Muscle of leg (tissue), 3 donors: ENCODE measurements at regions not wholly inside any gene's neighbourhood (a gene's known extent, or its start where the extent isn't known, plus 50 kb on each side); places are given as distances from the start of the nearest gene placed in this dataset.
A peak's percentile ranks its signal among the peaks of the same experiment; 100 is the strongest.

ENCODE experiments used
- DNase-seq: peaks from one replicate; pipeline ENCODE4 v3.0.0; 2013
- H3K27ac ChIP-seq: one replicate; pipeline ENCODE4 v1.5.1; 2013; ENCODE audit warnings: mild to moderate bottlenecking, low read length, control low read depth
- H3K27me3 ChIP-seq: one replicate; pipeline ENCODE4 v1.6.1; 2013; ENCODE audit warnings: low read length; ENCODE audit not compliant: control insufficient read depth, insufficient read depth
- H3K36me3 ChIP-seq: one replicate; pipeline ENCODE4 v1.6.1; 2013; ENCODE audit warnings: low read length; ENCODE audit not compliant: control insufficient read depth, insufficient read depth
- H3K4me1 ChIP-seq: one replicate; pipeline ENCODE4 v1.6.1; 2013; ENCODE audit warnings: low read length; ENCODE audit not compliant: control insufficient read depth, insufficient read depth
- H3K4me3 ChIP-seq: one replicate; pipeline ENCODE4 v1.5.1; 2013; ENCODE audit warnings: low read length, control low read depth
- H3K9me3 ChIP-seq: replicated peaks from 2 replicates; pipeline ENCODE4 v1.6.1; 2013; ENCODE audit warnings: low read depth, low read length; ENCODE audit not compliant: control insufficient read depth
- WGBS: methylation state at CpG from one replicate; pipeline ENCODE4 v1.1.5; 2013; ENCODE audit warnings: missing lambda C conversion rate; ENCODE audit not compliant: insufficient coverage; 5-methylcytosine and 5-hydroxymethylcytosine counted together

DNA sequence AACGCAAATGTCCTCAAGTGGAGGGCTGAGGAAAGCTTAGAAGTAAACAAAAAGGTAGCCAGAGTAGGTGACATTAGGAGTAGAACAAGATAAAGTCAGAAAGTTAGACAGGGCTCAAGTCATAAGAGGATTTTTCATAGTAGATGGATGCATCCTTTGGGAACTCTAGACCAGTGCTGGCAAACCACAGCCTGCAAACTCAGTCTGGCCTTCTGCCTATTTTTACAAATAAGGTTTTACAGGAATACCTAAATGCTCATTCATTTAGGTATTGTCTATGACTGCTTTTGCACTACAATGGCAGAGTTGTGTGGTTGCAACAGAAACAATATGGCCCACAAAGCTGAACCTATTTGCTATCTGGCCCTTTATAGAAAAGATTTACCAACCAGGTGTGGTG is 116.0 kb upstream of the HMHB1 start:
- Histone ChIP-seq H3K27me3 (no peaks in the 10 kb centered on the region), H3K36me3 (no peaks in the 10 kb centered on the region), H3K27ac (no peak overlapping the region), H3K4me3 (no peak overlapping the region), H3K9me3 (no peaks in the 10 kb centered on the region), H3K4me1 (peaks cover 13% of the 10 kb centered on the region)
- no peak for DNase-seq
- WGBS, result 88% methylated on average over 1 of the region's 1 CpG

- DNase-seq, result no peak
- no peaks in the 10 kb centered on the region for H3K27me3 ChIP-seq
- H3K27ac ChIP-seq, result no peak overlapping the region
- H3K36me3 ChIP-seq, result no peaks in the 10 kb centered on the region
- 90% methylated on average over 2 of the region's 7 CpGs for WGBS
- no peak overlapping the region for H3K4me3 ChIP-seq
- H3K9me3 ChIP-seq, result no peaks in the 10 kb centered on the region
- H3K4me1 ChIP-seq, result peaks cover 13% of the 10 kb centered on the region
Measured at GRCh38 chr5:143695244-143695864, 116.6 kb upstream of the HMHB1 start.

DNA sequence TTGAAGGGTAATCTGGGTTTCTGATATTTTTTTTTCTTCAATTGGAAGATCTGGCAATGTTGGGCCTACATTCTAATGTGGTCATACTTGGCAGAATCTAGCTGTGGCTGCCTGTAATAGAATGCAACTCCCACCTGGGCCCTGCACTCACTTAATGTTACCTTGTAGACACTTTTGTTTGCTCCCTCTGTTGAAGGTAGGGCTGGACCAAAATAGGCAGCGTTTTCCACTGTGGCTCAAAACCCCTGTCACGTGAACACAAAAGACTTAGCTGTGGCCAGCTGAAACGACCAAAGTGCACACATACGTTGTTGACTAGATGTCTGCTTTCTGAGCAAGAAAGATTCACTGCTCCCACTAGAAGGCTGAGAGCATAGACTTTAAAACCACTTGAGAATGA is 117.6 kb upstream of the HMHB1 start:
- DNase-seq, result peak; percentile 48
- H3K27ac ChIP-seq, result peak overlapping the region; percentile 78
- 44% methylated on average over 4 of the region's 4 CpGs for WGBS
- no peaks in the 10 kb centered on the region for H3K27me3 ChIP-seq
- H3K4me1 ChIP-seq, result peaks cover 13% of the 10 kb centered on the region
- H3K4me3 ChIP-seq, result no peak overlapping the region
- H3K36me3 ChIP-seq, result no peaks in the 10 kb centered on the region
- peaks cover under 1% of the 10 kb centered on the region for H3K9me3 ChIP-seq

DNA sequence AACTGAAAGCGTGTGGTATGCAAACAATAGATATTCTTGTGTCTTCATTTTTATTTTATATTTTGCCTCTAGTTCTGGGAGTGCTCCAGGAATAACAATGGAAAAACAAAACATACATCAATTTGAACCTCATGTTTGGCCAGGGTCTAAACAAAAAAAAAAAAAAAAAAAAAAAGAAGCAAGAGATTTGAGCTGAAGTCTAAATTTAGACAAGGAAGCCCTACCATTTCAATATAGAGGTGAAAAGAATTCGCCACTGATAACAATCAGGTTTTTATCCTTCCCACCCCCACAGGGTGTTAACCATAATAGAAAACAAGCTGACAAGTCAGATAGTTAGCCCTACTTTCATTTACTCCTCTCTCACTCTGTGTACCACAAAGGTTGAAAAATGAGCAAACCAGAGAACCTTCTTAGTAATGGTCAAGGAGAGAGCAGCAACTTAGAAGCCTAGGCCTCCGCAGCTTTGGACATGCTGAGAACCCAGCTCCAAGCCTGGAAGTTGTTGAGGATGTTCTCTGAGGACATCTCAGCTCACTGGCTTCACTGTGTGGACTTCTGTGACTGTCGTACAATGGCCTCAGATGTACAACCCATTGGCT is 118.2 kb upstream of the HMHB1 start:
- no peaks in the 10 kb centered on the region for H3K36me3 ChIP-seq
- H3K4me3 ChIP-seq, result no peak overlapping the region
- no peaks in the 10 kb centered on the region for H3K27me3 ChIP-seq
- peaks cover 3% of the 10 kb centered on the region for H3K9me3 ChIP-seq
- H3K4me1 ChIP-seq, result peaks cover 13% of the 10 kb centered on the region
- 79% methylated on average over 2 of the region's 4 CpGs for WGBS
- peak; percentile 94 for DNase-seq
- peak overlapping the region; percentile 78 for H3K27ac ChIP-seq

GRCh38 chr5:143692342-143692741 is 119.6 kb upstream of the HMHB1 start:
- no peaks in the 10 kb centered on the region for H3K27me3 ChIP-seq
- no peaks in the 10 kb centered on the region for H3K36me3 ChIP-seq
- no peak for DNase-seq
- H3K4me1 ChIP-seq, result peaks cover 13% of the 10 kb centered on the region
- no peak overlapping the region for H3K27ac ChIP-seq
- peaks cover 3% of the 10 kb centered on the region for H3K9me3 ChIP-seq
- H3K4me3 ChIP-seq, result no peak overlapping the region
- no CpG with 5 or more reads among the region's 1 CpG for WGBS

DNA sequence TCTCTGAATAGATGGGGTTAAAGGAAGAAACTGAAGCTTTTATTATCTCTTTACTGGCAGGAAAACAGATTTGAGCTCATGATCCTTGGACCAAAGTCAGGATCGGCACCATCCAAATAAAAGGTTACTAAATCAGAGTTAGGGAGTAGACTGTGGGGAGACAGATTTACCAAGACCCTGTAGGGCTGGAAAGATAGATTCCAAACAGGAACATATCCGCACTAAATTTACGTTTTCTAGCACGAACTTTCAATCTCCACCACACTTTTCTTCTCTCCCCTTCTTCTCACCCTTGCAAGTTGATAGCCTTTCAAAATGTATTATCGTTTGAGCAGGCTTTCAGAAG is 120.0 kb upstream of the HMHB1 start:
- no peak overlapping the region for H3K4me3 ChIP-seq
- no peaks in the 10 kb centered on the region for H3K27me3 ChIP-seq
- H3K9me3 ChIP-seq, result peaks cover 3% of the 10 kb centered on the region
- H3K27ac ChIP-seq, result no peak overlapping the region
- no peaks in the 10 kb centered on the region for H3K36me3 ChIP-seq
- peaks cover 13% of the 10 kb centered on the region for H3K4me1 ChIP-seq
- 40% methylated on average over 1 of the region's 5 CpGs for WGBS
- DNase-seq, result peak; percentile 56

- Histone ChIP-seq H3K36me3 (no peaks in the 10 kb centered on the region), H3K4me3 (no peak overlapping the region), H3K27ac (no peak overlapping the region), H3K9me3 (peaks cover 3% of the 10 kb centered on the region), H3K4me1 (peaks cover 13% of the 10 kb centered on the region), H3K27me3 (no peaks in the 10 kb centered on the region)
- no CpG with 5 or more reads among the region's 3 CpGs for WGBS
- peak; percentile 34 for DNase-seq
Measured at GRCh38 chr5:143691287-143691944, 120.5 kb upstream of the HMHB1 start.

- H3K4me1 ChIP-seq, result peaks cover 9% of the 10 kb centered on the region
- H3K4me3 ChIP-seq, result no peak overlapping the region
- peaks cover 3% of the 10 kb centered on the region for H3K9me3 ChIP-seq
- H3K36me3 ChIP-seq, result no peaks in the 10 kb centered on the region
- no peaks in the 10 kb centered on the region for H3K27me3 ChIP-seq
- no peak for DNase-seq
- H3K27ac ChIP-seq, result no peak overlapping the region
Measured at GRCh38 chr5:143687604-143688003, 124.4 kb upstream of the HMHB1 start.

- H3K4me1 ChIP-seq, result peaks cover 24% of the 10 kb centered on the region
- peaks cover 3% of the 10 kb centered on the region for H3K9me3 ChIP-seq
- H3K4me3 ChIP-seq, result no peak overlapping the region
- H3K27me3 ChIP-seq, result no peaks in the 10 kb centered on the region
- peak; percentile 81 for DNase-seq
- no peaks in the 10 kb centered on the region for H3K36me3 ChIP-seq
- WGBS, result no CpG with 5 or more reads among the region's 2 CpGs
- H3K27ac ChIP-seq, result no peak overlapping the region
Measured at GRCh38 chr5:143685246-143685815, 126.6 kb upstream of the HMHB1 start.

GRCh38 chr5:143683459-143683858 is 128.5 kb upstream of the HMHB1 start:
- WGBS, result 67% methylated on average over 1 of the region's 1 CpG
- no peak for DNase-seq

More at GRCh38 chr5:143683459-143683858, 128.5 kb upstream of the HMHB1 start:
- no peak overlapping the region for H3K4me3 ChIP-seq
- no peaks in the 10 kb centered on the region for H3K36me3 ChIP-seq
- H3K9me3 ChIP-seq, result no peaks in the 10 kb centered on the region
- no peaks in the 10 kb centered on the region for H3K27me3 ChIP-seq
- H3K27ac ChIP-seq, result peak overlapping the region; percentile 92
- H3K4me1 ChIP-seq, result peaks cover 24% of the 10 kb centered on the region
